Mammary epithelial cell (primary cell): ENCODE measurements at regions not wholly inside any gene's neighbourhood (a gene's known extent, or its start where the extent isn't known, plus 50 kb on each side); places are given as distances from the start of the nearest gene placed in this dataset.

ENCODE experiments used
- CTCF ChIP-seq, 2 donors: IDR thresholded peaks in 1 of 2; conservative IDR thresholded peaks in 1 of 2; 2 replicates each; pipeline ENCODE4 v1.5.1; 2011 to 2012; ENCODE audit warnings: inconsistent platforms in 2 of 2, low read length in 2 of 2, mild to moderate bottlenecking in 2 of 2, control low read depth in 1 of 2, low read depth in 1 of 2; ENCODE audit not compliant: insufficient read depth in 1 of 2; ENCODE audit errors: extremely low read depth in 1 of 2
- EZH2 ChIP-seq: IDR thresholded peaks from 2 replicates; pipeline ENCODE4 v1.6.1; 2012; ENCODE audit warnings: low read length, inconsistent platforms, borderline replicate concordance

GRCh38 chr4:125243789-125244397 is 70.9 kb upstream of the FAT4 start:
- TF ChIP-seq CTCF (conservative IDR thresholded peaks at IDR 0.05 in 1 of 2, IDR thresholded peaks at IDR 0.05 in 1 of 2; ENCODE audit: extremely low read depth in 1 of 2, insufficient read depth in 1 of 2, low read depth in 1 of 2, low read length in 2 of 2): no peak
- no peak for TF ChIP-seq EZH2
